Caki2 (cell line): ENCODE measurements at regions not wholly inside any gene's neighbourhood (a gene's known extent, or its start where the extent isn't known, plus 50 kb on each side); places are given as distances from the start of the nearest gene placed in this dataset.
"Not testable (repeated sequence)": the region's sequence is repeated elsewhere in the genome, so short reads cannot be mapped to it uniquely, and the experiment has no call there.

Source experiments
- DNase-seq: peaks from one replicate; pipeline ENCODE4 v3.0.0-alpha.2; 2015; ENCODE audit warnings: low read depth
- in situ Hi-C: cut with HindIII; loops from 2 replicates; pipeline ENCODE4 v1.10.0; 2016; ENCODE audit warnings: low sequenced_read_pairs, low pct_unique_long_range_greater_than_20kb, mixed read lengths

GRCh38 chr1:95635811-95636210 lies 401.8 kb downstream of the RWDD3 start:
- in situ Hi-C loops: no loop called here

DNA sequence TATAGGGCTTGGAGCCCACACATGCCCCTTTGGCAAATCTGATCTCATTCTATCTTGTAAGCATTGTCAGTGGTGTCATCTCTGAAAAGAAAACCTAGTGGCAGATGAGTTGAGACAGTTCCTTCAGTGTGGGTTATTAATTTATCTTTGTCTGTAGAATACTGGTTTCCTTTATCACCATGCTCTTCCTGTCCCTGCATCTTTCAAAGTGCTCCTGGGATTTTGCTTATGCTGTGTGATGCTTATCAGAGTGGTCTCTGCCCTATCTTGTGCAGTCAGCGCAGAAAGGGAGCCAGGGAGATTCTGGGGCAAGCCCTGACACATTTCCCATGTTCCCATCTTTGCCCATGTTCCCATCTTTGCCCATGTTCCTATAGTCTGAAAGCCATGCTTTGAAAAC lies 402.9 kb downstream of the RWDD3 start:
- DNase-seq: no peak
- in situ Hi-C loops: no loop called here

More at GRCh38 chr1:95635811-95636210, 401.8 kb downstream of the RWDD3 start:
- DNase-seq: no peak

DNA sequence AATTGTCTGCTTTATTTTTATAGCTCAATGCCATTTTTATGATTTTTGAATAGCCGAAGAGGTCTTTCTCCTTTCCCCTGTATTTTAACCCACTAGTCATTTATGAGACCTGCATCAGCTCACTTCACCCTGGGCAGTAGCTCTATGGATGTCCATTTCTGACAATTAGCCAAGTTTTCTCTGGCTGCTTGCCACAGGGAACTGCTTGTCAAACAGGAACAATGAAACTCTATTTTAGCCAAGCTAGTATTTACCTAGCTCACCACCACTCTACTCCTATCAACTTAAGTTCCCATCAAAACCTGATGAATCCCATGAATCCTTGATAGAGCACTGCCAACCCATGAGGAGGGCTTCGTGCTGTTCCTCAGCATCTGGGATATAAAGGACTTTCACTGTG lies 406.7 kb downstream of the RWDD3 start:
- no peak for DNase-seq
- in situ Hi-C loops: no loop called here

DNA sequence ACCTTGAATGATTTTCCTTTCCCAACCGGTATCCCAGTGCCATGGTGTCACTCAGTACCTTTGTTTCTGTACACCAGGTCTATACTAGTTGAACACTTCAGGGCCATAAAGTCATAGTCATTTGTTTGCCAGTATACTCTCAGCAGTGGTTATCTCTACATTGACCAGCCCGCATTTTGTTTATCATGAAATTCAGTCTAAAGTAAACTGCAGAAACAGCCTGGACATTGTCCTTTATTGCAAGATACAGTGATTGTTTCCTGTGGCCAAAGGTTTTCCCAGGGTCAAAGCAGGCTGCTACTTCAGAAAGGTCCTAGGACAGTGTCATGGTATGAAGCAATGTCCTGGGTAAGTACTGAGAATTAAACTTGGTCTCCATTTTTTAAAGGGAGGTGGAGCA lies 407.4 kb downstream of the RWDD3 start:
- in situ Hi-C loops: no loop called here

GRCh38 chr1:95642035-95642434 lies 408.0 kb downstream of the RWDD3 start:
- in situ Hi-C loops: no loop called here
- DNase-seq: no peak

More for the DNA sequence above, 407.4 kb downstream of the RWDD3 start:
- DNase-seq: no peak

DNA sequence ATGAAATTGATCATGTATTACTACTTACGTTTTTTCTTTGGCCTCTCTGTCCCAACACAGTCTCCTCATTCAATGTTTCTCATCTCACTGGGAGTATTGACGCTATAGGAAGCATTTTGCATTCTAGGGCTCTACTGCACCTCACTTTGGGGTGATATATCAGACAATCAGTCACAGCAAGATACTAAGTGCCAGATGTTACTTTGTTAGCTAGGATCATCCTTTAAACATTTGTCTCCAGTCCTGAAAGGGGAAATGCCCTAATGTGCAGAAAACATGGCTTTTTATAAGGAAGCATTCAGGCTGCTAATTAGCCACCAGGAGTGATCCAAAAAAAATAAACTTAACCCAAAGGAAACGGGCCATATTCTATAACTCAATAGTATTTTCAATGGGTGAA lies 409.1 kb downstream of the RWDD3 start:
- no peak for DNase-seq
- in situ Hi-C loops: no loop called here

DNA sequence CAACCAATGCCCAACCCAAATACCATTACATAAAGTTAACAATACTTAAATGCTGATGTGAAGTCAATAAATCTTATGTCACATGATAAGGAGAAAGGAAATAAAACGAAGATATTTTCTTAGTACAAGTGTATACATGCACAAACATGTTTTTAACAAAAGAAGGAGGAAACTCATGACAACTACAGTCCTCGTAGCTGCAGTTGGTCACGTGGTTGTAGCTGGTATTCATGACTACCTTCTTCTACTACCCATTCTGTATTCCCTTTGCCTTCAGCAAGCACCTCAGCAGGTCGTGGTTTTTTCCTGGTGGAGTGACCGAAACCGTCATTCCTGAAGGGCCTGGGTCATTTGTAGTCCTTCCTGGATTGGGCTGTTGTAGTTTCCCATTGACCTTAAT lies 411.1 kb downstream of the RWDD3 start:
- DNase-seq, in situ Hi-C loops: not testable (repeated sequence)

DNA sequence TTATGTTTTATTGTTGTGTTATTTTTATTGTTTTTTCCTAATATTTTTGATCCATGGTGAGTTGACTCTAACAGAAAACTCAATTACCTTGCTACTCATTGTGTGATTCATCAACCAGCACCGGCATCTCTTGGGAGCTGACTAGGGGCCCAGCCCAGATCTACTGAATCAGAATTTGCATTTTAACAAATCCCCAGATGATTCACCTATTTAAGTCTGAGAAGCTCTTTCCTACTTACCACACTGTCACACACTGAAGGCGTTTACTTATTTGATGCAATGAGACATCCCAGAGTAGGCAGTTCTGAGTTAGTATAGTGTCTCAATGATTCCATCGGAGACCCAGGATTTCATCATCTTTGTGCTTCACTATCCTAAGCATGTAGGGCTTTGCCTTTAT lies 416.6 kb downstream of the RWDD3 start:
- no peak for DNase-seq
- in situ Hi-C loops: no loop called here

- in situ Hi-C loops: no loop called here
- DNase-seq: no peak
Measured at GRCh38 chr1:95652423-95652965, 418.5 kb downstream of the RWDD3 start.

GRCh38 chr1:95653618-95654017 lies 419.6 kb downstream of the RWDD3 start:
- in situ Hi-C loops: no loop called here

GRCh38 chr1:95655321-95656020 lies 421.5 kb downstream of the RWDD3 start:
- in situ Hi-C loops: no loop called here
- DNase-seq: no peak

More at GRCh38 chr1:95653618-95654017, 419.6 kb downstream of the RWDD3 start:
- DNase-seq: no peak

DNA sequence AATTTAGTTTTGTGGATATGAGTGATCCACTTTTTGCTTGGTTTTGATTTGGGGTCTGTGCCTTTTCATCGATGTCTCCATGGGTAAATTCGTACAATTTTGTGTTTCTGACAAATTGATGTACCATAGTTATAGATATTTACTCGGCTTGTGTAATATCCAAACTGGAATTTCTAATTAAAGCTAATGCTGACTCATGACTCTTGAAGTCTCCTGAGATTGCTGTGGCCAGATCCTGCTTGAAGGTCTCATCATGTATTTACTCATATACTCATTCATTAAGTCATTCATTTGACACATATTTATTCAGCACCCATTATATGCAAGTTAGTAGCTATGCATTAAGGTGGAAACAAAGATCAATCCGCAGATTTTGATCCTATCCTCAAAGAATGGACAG lies 423.2 kb downstream of the RWDD3 start:
- in situ Hi-C loops: no loop called here

GRCh38 chr1:95659166-95659565 lies 425.2 kb downstream of the RWDD3 start:
- in situ Hi-C loops: no loop called here
- DNase-seq: no peak

More for the DNA sequence above, 423.2 kb downstream of the RWDD3 start:
- DNase-seq: no peak

GRCh38 chr1:95659588-95659987 lies 425.6 kb downstream of the RWDD3 start:
- in situ Hi-C loops: no loop called here
- no peak for DNase-seq

DNA sequence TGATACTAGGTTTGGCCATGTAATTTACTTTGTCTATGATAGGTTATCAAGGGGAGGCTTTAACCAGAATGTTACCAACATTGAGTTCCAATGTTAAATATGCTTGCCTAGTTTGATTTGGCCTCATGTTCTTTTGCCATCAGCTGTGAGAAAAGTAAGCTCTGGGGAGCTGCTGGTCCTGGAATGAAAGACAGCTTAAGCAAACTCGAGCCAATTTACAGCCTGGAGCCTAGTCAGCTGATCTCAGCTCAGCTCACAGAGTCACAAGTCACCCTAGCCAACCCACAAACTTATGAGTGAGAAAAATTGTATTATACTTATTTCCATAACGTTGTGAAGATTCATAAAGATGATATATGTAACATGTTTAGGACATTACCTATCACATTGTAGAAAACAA lies 426.7 kb downstream of the RWDD3 start:
- in situ Hi-C loops: no loop called here
- DNase-seq: no peak

DNA sequence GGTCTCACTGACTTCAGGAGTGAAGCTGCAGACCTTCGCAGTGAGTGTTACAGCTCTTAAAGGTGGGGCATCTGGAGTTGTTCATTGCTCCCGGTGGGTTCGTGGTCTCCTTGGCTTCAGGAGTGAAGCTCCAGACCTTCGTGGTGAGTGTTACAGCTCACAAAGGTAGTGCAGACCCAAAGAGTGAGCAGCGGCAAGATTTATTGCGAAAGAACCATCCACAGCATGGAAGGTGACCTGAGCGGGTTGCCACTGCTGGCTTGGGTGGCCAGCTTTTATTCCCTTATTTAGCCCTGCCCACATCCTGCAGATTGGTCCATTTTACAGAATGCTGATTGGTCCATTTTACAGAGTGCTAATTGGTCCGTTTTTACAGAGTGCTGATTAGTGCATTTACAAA lies 429.5 kb downstream of the RWDD3 start:
- DNase-seq, in situ Hi-C loops: not testable (repeated sequence)

DNA sequence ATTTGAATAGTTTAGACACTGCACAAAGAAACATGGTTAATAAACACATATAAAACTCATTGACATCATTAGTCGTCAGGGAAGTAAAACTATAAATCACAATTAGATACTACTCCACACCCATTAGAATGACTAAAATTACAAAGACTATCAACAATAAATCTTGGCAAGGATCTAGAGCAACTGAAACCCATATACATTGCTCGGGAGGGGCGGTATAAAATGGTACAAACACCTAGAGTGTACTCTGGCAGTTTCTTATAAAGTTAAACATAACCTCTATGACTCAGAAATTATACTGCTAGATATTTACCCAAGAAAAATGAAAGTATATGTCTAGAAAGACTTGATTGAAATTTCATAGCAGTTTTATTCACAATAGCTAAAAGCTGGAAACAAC lies 434.2 kb downstream of the RWDD3 start:
- DNase-seq: no peak
- in situ Hi-C loops: no loop called here

- in situ Hi-C loops, DNase-seq: not testable (repeated sequence)
Measured at GRCh38 chr1:95669638-95670037, 435.6 kb downstream of the RWDD3 start.

DNA sequence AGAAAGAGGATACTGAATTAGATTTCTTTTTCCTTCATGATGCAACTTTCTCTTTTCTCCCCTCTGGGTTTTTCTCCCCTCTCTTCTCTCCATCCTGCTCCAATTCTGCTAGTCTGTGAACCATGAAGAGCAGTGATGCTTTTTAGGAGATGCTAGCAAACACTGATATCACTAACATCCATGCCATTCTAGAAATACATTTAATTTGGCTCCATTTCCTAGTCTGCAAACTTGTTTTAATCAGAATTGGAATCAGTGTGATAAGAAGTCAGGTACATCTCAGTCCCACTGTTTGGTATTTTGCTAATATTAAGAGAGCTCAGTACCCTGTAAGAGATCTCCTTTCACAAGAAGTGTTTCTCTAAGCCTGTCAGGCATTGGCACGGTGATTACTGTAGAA lies 437.1 kb downstream of the RWDD3 start:
- DNase-seq: no peak
- in situ Hi-C loops: no loop called here

- no peak for DNase-seq
Measured at GRCh38 chr1:95679262-95679661, 445.3 kb downstream of the RWDD3 start.

More at GRCh38 chr1:95679262-95679661, 445.3 kb downstream of the RWDD3 start:
- in situ Hi-C loops: no loop called here
